GM21619 (cell line): ENCODE measurements at regions not wholly inside any gene's neighbourhood (a gene's known extent, or its start where the extent isn't known, plus 50 kb on each side); places are given as distances from the start of the nearest gene placed in this dataset.
"Not testable (repeated sequence)": the region's sequence is repeated elsewhere in the genome, so short reads cannot be mapped to it uniquely, and the experiment has no call there.

ENCODE experiments used
- ATAC-seq: cut with Tn5 transposase; IDR thresholded peaks from one replicate; pipeline ENCODE4 v1.9.1; 2021; ENCODE audit not compliant: unreplicated experiment

GRCh38 chr13:62137629-62138405 is 722.2 kb upstream of the PCDH20 start:
- ATAC-seq: no peak

- ATAC-seq: no peak
Measured at GRCh38 chr13:62131604-62132003, 716.0 kb upstream of the PCDH20 start.

DNA sequence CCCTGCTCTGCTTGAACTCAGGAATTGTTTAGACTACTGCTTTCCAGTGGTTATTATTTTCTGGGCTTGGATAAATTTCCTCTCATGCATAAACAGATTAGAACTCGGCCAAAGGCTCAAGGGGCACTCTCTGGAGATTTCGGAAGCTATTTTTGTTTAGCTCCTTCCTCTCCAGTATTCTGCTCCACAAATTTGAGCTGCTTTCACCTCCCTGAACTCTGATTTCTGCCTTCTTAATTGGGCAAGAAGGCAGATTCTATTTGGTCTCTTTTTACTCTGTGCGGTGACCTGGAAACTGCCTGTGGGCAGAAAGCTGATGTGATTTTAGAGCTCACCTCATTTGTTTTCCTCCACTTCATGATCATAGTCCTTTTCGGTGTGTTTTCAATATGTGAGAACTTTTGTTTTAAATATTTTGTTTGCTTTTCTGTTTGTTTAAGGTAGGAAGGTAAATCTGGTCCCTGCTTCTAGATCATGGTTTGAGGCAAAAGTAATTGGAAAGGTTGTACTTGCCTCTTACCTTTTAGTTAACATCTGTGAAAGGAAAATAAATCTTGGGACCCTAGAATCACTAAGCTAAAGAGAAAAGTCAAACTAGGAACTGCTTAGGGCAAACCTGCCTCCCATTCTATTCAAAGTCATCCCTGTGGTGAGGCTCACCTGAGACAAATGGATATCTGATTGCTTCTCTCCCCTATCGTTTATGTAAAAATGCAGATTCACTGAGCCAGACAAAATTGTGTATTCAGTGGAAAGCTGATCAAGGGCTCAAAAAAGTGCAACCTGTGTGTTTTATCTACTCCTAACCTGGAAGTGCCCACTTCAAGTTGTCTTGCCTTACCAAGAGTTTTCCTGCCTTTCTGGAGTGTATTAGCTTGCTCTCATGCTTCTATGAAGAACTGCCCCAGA is 714.7 kb upstream of the PCDH20 start:
- ATAC-seq: no peak

GRCh38 chr13:62129000-62129551 is 713.4 kb upstream of the PCDH20 start:
- no peak for ATAC-seq

GRCh38 chr13:62126400-62126799 is 710.8 kb upstream of the PCDH20 start:
- no peak for ATAC-seq

- no peak for ATAC-seq
Measured at GRCh38 chr13:62125451-62125850, 709.8 kb upstream of the PCDH20 start.

DNA sequence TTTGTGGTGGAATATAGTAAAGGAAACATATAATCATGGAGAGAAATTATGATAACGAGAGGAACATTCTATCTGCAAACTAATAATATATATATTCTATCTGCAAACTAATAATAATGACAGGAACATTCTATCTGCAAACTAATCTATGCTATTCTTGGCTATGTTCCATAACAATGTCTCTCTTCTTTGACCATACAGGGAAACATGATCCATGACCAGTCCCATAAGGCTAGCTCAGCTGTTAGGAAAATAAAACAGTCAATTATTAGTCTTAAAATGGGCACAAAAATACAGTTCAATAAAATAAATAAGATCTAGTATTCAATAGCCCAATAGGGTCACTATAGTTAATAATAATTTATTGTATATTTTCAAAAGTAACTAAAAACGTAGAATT is 707.8 kb upstream of the PCDH20 start:
- no peak for ATAC-seq

GRCh38 chr13:62122434-62122833 is 706.8 kb upstream of the PCDH20 start:
- ATAC-seq: no peak

DNA sequence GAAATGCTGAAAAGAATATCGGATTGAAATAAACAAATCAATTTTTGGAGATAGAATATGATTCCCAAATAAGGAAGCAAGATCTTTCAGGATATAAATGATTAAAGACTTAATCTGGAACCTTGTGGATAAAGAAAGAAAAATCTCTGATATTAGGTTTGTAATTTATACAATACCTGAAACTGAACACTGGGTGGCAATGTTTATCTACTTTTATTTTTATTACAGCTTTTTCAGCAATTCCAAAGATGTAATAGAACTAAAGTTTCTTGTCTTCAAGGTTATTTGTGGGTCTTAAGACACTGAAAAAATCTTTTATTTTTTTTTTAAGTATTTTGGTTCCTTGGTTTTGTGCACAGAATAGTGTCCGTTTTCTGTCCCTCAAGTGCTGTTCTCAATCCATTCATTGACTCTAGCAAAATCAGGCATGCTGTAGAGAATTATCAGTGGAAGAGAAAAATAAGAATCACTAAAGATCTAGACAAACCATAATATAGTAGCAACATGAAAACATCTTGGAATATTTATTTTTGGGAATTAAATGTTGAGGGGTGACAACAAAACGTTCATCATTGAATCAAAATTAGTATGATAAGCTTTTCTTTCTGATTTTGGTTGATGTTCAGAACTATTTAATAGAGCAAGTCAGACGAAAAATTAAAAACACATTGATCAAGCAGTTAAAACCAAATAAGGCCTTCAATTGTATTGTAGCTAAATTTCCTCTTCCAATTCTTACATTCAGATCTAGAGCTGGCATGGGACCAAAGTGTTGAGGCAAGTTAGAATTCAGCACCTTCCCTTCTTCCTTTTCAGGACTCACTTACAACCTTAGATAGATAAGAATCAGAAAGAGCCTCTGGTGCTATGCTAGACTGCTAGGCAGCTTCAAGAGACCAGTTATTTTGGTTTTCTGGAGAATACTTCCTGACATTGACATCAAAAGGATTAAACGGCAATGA is 704.4 kb upstream of the PCDH20 start:
- peak; percentile 49 for ATAC-seq

GRCh38 chr13:62115831-62116230 is 700.2 kb upstream of the PCDH20 start:
- no peak for ATAC-seq

GRCh38 chr13:62113179-62113578 is 697.5 kb upstream of the PCDH20 start:
- no peak for ATAC-seq

- ATAC-seq: no peak
Measured at GRCh38 chr13:62110079-62110478, 694.4 kb upstream of the PCDH20 start.

GRCh38 chr13:62104136-62104535 is 688.5 kb upstream of the PCDH20 start:
- ATAC-seq: not testable (repeated sequence)

DNA sequence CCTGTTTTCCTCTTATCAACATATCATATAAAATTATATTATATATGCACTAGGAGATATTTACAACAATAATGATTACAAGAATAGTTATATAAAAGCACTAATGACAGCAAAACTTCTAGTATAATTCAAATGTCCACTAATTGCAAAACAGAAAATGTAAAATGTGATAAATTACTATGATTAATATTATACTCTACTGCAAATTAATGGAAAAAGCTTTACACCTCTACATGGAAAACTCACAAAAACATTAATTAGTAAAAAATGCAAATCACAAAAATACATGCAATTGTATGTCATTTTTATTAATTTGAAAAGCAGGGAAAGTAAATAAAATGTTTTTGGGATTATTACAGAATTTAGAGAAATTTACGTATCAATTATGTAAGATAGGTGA is 681.0 kb upstream of the PCDH20 start:
- ATAC-seq: no peak

DNA sequence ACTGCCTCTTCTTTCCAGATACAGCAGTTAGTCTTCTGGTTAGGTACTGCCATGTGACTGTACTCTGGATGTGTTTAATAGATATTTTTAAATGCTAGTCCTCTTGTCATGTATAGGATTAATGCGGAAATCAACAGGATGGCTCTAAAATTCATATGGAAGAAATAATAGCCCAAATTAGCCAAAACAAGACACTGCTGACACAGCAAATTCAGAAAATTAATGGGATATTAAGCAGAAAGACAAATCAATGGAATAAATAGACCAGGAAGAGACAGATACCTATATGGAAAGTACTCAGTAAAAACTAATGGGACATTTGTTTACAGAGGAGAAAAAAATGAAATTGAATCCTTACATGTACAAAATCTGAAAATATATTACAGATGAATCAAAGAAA is 679.3 kb upstream of the PCDH20 start:
- no peak for ATAC-seq

DNA sequence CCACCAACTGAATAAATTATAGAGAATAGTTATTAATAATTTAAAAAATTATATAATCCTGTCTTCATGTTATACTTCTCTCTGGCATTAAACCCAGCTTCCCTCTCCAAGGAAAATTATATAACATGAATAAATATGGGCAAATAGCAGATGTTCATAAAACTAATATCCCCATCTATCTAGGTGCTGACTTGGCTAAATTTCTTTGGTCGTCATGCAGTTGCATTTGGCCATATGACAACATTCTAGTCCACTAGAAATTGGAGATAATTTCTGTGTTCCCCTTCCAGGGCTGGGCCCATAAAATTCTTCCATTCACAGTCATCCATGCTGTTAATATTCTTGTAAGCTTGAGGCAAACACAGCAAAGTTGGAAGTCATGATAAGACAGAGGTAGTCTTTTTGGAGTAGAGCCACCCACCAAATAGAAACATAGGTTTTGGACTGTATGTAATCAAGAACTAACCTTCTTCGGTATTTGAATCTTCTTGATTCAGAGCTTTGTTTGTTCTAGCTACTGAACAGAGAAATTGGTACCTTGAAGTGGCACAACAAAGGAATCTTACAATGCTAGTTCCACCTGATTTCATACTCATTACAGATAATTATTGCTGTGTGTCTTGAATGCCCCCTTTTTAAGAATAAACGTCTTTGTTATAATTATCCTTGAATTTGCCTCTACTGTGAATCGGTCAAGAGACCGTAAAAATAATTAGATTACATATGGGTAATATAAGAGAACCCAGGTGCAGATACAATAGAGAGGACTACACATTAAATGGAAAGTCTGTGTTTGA is 678.5 kb upstream of the PCDH20 start:
- ATAC-seq: no peak

DNA sequence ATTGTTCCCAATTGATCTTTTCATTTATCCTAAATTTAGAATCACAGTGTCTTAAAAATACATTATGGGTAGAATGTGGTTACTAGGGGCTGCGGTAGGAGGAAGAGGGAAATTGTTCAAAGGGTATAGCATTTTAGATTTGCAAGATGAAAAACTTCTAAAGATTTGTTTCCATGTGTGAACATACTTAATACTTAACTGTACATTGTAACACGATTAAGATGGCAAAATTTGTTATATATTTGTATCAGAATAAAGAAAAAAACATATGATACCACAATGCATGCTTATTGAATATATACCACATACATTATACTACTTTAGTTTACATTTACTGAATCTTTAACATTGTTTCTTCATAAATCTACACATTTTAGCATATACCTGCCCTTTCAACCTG is 677.3 kb upstream of the PCDH20 start:
- no peak for ATAC-seq

GRCh38 chr13:62092536-62092935 is 676.9 kb upstream of the PCDH20 start:
- ATAC-seq: no peak

GRCh38 chr13:62088165-62088564 is 672.5 kb upstream of the PCDH20 start:
- no peak for ATAC-seq

DNA sequence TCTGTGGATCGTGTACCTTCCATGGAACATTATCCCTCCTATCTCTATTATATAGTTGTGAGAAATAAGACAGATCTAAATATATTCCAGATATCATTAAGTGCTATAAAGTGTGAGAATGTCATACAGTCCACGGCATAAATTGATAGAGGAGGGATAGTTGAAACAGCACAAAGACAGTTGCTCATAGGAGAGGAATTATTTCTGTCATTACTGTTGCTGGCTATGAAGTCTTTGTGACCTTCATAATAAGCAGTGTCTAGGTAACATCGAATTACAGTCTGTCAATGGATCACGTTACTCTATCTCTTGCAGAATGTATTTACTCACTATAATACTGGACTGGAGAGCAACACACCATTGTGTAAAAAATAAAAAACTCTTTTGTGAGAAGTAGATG is 671.5 kb upstream of the PCDH20 start:
- ATAC-seq: no peak
